GM23338 (cell line): ENCODE measurements at regions not wholly inside any gene's neighbourhood (a gene's known extent, or its start where the extent isn't known, plus 50 kb on each side); places are given as distances from the start of the nearest gene placed in this dataset.

Experiments
- ATAC-seq: fragments of 200-7000 bp; cut with Tn5 transposase; 3 replicates; pipeline ENCODE4 v1.9.1; 2020
- DNase-seq: peaks from one replicate; pipeline ENCODE4 v3.0.0-alpha.2; 2015; ENCODE audit warnings: low spot score
- H2AFZ ChIP-seq: fragments of 200-600 bp; sonication (generic); 2 replicates; pipeline ENCODE4 v1.8.0; 2016; ENCODE audit warnings: antibody characterized with exemption, mild to moderate bottlenecking, moderate library complexity
- H3F3A ChIP-seq: fragments of 200-600 bp; sonication (generic); replicated peaks from 2 replicates; pipeline ENCODE4 v1.8.0; 2017; ENCODE audit warnings: antibody characterized with exemption, mixed run types, low read depth
- H3K27ac ChIP-seq: fragments of 200-600 bp; sonication (generic); 2 replicates; pipeline ENCODE4 v1.6.1; 2016; ENCODE audit warnings: low read depth
- H3K27me3 ChIP-seq: fragments of 200-600 bp; sonication (generic); 2 replicates; pipeline ENCODE4 v1.8.0; 2016; ENCODE audit warnings: mild to moderate bottlenecking, mixed run types, moderate library complexity; ENCODE audit not compliant: insufficient read depth
- H3K36me3 ChIP-seq: fragments of 200-600 bp; sonication (generic); 2 replicates; pipeline ENCODE4 v1.8.0; 2016; ENCODE audit warnings: mild to moderate bottlenecking; ENCODE audit not compliant: insufficient read depth
- H3K4me1 ChIP-seq: fragments of 200-600 bp; sonication (generic); 2 replicates; pipeline ENCODE4 v1.8.0; 2016; ENCODE audit warnings: mild to moderate bottlenecking, moderate library complexity; ENCODE audit not compliant: insufficient read depth
- H3K4me2 ChIP-seq: fragments of 200-600 bp; sonication (generic); 2 replicates; pipeline ENCODE4 v1.7.1; 2017; ENCODE audit warnings: mixed run types
- H3K4me3 ChIP-seq: fragments of 200-600 bp; sonication (generic); 2 replicates; pipeline ENCODE4 v1.6.1; 2016; ENCODE audit warnings: mixed run types
- H3K79me2 ChIP-seq: fragments of 200-600 bp; sonication (generic); replicated peaks from 2 replicates; pipeline ENCODE4 v1.8.0; 2017; ENCODE audit warnings: mild to moderate bottlenecking; ENCODE audit not compliant: insufficient read depth
- H3K9me2 ChIP-seq: fragments of 200-600 bp; sonication (generic); 2 replicates; pipeline ENCODE4 v1.8.0; 2017; ENCODE audit not compliant: insufficient read depth
- H4K20me1 ChIP-seq: fragments of 200-600 bp; sonication (generic); replicated peaks from 2 replicates; pipeline ENCODE4 v1.8.0; 2017; ENCODE audit warnings: mild to moderate bottlenecking; ENCODE audit not compliant: insufficient read depth
- H3K27ac Mint-ChIP-seq: 2 replicates; pipeline ENCODE4 v1.8.0; 2020; ENCODE audit warnings: inconsistent platforms, mild to moderate bottlenecking, moderate library complexity, mixed read lengths
- H3K27me3 Mint-ChIP-seq: 3 replicates; pipeline ENCODE4 v1.8.0; 2022; ENCODE audit warnings: low read depth, mild to moderate bottlenecking, moderate library complexity, mixed read lengths, inconsistent platforms; ENCODE audit not compliant: insufficient read depth, poor library complexity
- H3K36me3 Mint-ChIP-seq: 3 replicates; pipeline ENCODE4 v1.8.0; 2021; ENCODE audit warnings: low read depth, mild to moderate bottlenecking, inconsistent platforms, moderate library complexity, mixed read lengths
- H3K4me1 Mint-ChIP-seq: 3 replicates; pipeline ENCODE4 v1.8.0; 2020; ENCODE audit warnings: mild to moderate bottlenecking, inconsistent platforms, mixed read lengths
- H3K4me3 Mint-ChIP-seq: 3 replicates; pipeline ENCODE4 v1.8.0; 2021; ENCODE audit warnings: moderate library complexity, mild to moderate bottlenecking, inconsistent platforms, mixed read lengths
- H3K9me3 Mint-ChIP-seq: 3 replicates; pipeline ENCODE4 v1.8.0; 2020; ENCODE audit warnings: moderate library complexity, mild to moderate bottlenecking, inconsistent platforms, mixed read lengths
- CREB1 ChIP-seq: fragments of 250-450 bp; sonication (Bioruptor Pico); IDR thresholded peaks from 2 replicates; pipeline ENCODE4 v1.5.0; 2020; ENCODE audit warnings: low read depth, mild to moderate bottlenecking, moderate library complexity
- CTCF ChIP-seq, 2 experiments: fragments of 200-600 bp in 1 of 2; sonication (generic) in 1 of 2; conservative IDR thresholded peaks; 2 replicates each; pipeline versions ENCODE4 v1.5.1 to v1.6.1; 2016 to 2017; ENCODE audit warnings: antibody characterized with exemption in 2 of 2, low read depth in 2 of 2, mild to moderate bottlenecking in 2 of 2, moderate library complexity in 1 of 2
- ETS1 ChIP-seq: IDR thresholded peaks from 2 replicates; pipeline ENCODE4 v1.6.1; 2016; ENCODE audit warnings: antibody characterized with exemption
- EZH2 ChIP-seq: fragments of 200-600 bp; sonication (generic); IDR thresholded peaks from one replicate; pipeline ENCODE4 v1.8.0; 2017; ENCODE audit warnings: antibody characterized with exemption, mild to moderate bottlenecking, low read depth; ENCODE audit not compliant: unreplicated experiment
- EZH2phosphoT487 ChIP-seq: fragments of 200-600 bp; sonication (generic); IDR thresholded peaks from one replicate; pipeline ENCODE4 v1.8.1; 2018; ENCODE audit warnings: antibody characterized with exemption; ENCODE audit not compliant: unreplicated experiment
- JUNB ChIP-seq: IDR thresholded peaks from one replicate; pipeline ENCODE4 v1.6.1; 2016; ENCODE audit warnings: antibody characterized with exemption; ENCODE audit not compliant: unreplicated experiment
- NANOG ChIP-seq: IDR thresholded peaks from 2 replicates; pipeline ENCODE4 v1.6.1; 2016; ENCODE audit warnings: antibody characterized with exemption, borderline replicate concordance
- POLR2AphosphoS5 ChIP-seq: IDR thresholded peaks from 2 replicates; pipeline ENCODE4 v1.6.1; 2016; ENCODE audit warnings: antibody characterized with exemption, low read depth
- REST ChIP-seq: IDR thresholded peaks from one replicate; pipeline ENCODE4 v1.6.1; 2018; ENCODE audit warnings: antibody characterized with exemption; ENCODE audit not compliant: unreplicated experiment
- STAT1 ChIP-seq: IDR thresholded peaks from one replicate; pipeline ENCODE4 v1.6.1; 2016; ENCODE audit warnings: antibody characterized with exemption; ENCODE audit not compliant: unreplicated experiment

GRCh38 chr3:178271740-178272387 lies 264.4 kb upstream of the KCNMB2 start (continued):
- TF ChIP-seq CTCF (conservative IDR thresholded peaks at IDR 0.05; ENCODE audit: low read depth in 2 of 2) = no peak
- no peak for TF ChIP-seq REST
- TF ChIP-seq NANOG = no peak
- TF ChIP-seq JUNB = no peak
- TF ChIP-seq ETS1 = no peak
- TF ChIP-seq CREB1 (CRISPR knock-in tag) = no peak
- no peak for TF ChIP-seq EZH2phosphoT487
- TF ChIP-seq POLR2AphosphoS5 = no peak
- no peak for TF ChIP-seq STAT1

- H3K4me1 ChIP-seq = no peaks in the 10 kb centered on the region
- no peak overlapping the region for H2AFZ ChIP-seq
- Mint-ChIP-seq H3K27me3 (no peaks in the 10 kb centered on the region), H3K4me1 (no peaks in the 10 kb centered on the region; the same call in 2 of the 3 replicates), H3K27ac (no peak overlapping the region), H3K4me3 (no peak overlapping the region), H3K9me3 (no peaks in the 10 kb centered on the region), H3K36me3 (no peaks in the 10 kb centered on the region; the same call in 2 of the 3 replicates)
- no peaks in the 10 kb centered on the region for H3K36me3 ChIP-seq
- H4K20me1 ChIP-seq = no peaks in the 10 kb centered on the region
- no peaks in the 10 kb centered on the region for H3F3A ChIP-seq
- no peaks in the 10 kb centered on the region for H3K27me3 ChIP-seq
- H3K4me3 ChIP-seq = no peak overlapping the region
- 0 out of 2 replicates have a peak, but pooled peaks cover 3% of the 10 kb centered on the region for H3K9me2 ChIP-seq
- H3K4me2 ChIP-seq = no peak overlapping the region
- H3K79me2 ChIP-seq = no peaks in the 10 kb centered on the region
- DNase-seq (no peak), ATAC-seq (no peak)
- no peak overlapping the region for H3K27ac ChIP-seq
- TF ChIP-seq REST (no peak), NANOG (no peak), EZH2 (no peak)
Observed at GRCh38 chr3:178272841-178273240, 263.4 kb upstream of the KCNMB2 start.
